NCI-H2171 treated with DMSO at 0.1 percent for 48 hours (cell line): ENCODE measurements at regions not wholly inside any gene's neighbourhood (a gene's known extent, or its start where the extent isn't known, plus 50 kb on each side); places are given as distances from the start of the nearest gene placed in this dataset.

ENCODE experiments used
- DNase-seq: peaks from one replicate; lab custom pipeline; 2025; lab: John Stamatoyannopoulos, UW

GRCh38 chr7:156480671-156481070, 159.9 kb upstream of the RNF32 start:
- DNase-seq = no peak

- no peak for DNase-seq
Measured at GRCh38 chr7:156479596-156479995, 161.0 kb upstream of the RNF32 start.

DNA sequence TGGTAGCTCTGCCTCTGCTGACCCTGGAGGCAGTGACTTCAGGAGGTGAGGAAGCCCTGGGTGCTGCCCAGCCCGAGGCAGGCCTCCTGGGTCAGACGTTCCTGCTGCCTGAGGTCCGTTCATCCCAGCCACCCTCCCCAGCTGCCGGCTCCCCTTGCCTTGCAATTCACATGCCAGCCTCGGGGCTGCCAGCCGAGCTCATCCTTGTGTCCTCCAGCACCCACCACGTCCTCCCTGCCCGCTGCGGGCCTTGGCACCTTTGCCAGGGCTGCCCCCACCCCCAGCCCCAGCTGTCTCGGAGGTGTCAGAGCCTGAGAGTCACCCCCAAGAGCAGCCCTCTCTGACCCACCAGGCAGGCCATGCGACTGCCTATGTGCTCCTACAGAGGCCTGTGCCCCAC, 162.1 kb upstream of the RNF32 start:
- DNase-seq = no peak

DNA sequence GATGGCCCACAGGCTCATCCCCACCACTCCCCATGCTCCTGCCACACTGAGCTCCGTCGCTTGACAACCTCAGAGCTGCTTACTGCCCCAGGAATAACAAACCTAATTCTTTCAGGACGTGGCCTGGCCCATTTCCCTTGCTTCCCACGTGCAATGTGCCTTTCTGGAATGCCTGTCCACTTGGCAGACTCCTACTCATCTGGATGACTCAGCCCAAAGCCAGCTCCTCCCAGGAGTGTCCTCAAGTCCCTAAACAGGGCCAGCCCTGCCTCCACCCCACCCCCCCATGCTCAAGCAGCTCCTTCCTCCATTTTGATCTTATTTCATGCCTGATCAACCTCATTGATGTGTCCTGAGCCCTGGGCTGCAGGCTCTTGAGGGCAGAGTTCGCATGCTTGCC, 164.9 kb upstream of the RNF32 start:
- no peak for DNase-seq

GRCh38 chr7:156475179-156475578, 165.4 kb upstream of the RNF32 start:
- no peak for DNase-seq

DNA sequence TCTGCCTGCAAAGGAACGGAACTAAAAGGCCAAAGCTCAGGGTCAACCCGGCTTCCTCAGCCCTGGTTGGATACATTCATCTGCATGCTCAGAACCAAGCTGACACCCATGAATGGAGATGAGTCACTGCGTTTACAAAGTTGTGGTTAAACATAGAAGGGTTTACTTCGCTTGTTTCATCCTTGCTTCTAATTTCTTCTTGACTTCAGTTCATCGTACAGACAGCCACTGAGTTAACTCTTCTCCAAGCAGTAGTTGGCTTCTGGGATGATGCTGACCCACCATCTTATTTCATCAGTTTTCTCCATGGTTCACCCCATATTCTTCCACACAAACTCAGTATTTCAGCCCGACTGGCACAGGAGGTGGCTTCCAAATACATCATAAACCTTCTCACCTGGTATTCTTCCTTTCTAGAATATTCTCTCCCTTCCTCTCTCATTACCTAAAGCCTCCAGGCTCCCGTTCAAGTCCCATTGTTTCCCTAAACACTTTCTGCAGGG, 166.3 kb upstream of the RNF32 start:
- DNase-seq = no peak

DNA sequence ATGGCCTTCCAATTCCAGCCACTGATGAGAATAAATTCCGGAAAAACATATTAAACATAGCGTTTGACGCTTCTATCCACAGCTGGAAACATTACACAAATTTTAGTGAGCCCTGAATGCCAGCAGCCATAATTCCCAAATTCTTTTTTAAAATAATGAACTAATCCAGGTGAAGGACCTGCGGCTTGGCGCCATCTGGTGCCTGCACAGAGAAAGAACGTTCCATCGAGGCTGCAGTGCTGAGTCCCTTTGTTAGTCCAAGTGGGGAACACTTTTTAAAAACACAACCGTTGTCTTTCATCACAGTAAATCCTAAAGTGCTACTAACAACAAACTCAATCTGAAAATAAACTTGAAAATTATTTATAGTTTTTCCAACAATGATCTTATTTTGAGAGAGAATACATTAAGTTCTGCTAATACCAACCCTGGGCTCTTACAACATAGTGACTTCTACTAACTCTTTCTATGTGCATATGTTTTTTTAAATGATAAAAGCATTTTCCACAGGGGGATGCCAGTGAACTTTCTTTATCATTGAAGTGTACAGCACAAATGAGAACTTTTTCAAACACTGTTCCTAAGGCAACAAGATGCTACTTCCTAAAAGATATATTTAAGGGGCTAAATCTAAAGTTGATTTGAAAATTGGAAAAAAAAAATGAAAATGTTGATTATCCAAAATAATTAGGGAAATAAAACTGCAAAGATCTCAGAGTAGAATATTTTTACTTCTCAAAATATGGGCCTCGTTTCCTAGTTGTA, 166.9 kb upstream of the RNF32 start:
- DNase-seq = peak; percentile 30

DNA sequence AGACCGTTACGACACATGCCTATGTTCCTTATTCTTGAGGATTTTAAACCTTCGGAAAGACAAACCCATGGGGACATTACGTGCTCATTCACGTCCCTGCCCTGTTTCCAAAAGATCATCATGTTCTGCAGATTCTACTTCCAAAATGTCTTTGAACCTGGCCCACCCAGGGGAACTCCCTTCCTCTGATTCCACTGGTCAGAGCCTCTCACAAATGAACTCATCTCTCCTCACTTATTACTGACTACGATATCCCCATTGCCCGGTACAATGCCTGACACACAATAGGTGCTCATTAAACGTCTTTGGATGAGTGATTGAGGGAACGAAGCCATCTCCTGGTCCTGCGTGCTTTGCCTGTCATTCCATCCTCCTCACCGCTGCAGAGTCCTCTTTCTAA, 168.3 kb upstream of the RNF32 start:
- DNase-seq = no peak

- no peak for DNase-seq
Measured at GRCh38 chr7:156470399-156471320, 169.9 kb upstream of the RNF32 start.

DNA sequence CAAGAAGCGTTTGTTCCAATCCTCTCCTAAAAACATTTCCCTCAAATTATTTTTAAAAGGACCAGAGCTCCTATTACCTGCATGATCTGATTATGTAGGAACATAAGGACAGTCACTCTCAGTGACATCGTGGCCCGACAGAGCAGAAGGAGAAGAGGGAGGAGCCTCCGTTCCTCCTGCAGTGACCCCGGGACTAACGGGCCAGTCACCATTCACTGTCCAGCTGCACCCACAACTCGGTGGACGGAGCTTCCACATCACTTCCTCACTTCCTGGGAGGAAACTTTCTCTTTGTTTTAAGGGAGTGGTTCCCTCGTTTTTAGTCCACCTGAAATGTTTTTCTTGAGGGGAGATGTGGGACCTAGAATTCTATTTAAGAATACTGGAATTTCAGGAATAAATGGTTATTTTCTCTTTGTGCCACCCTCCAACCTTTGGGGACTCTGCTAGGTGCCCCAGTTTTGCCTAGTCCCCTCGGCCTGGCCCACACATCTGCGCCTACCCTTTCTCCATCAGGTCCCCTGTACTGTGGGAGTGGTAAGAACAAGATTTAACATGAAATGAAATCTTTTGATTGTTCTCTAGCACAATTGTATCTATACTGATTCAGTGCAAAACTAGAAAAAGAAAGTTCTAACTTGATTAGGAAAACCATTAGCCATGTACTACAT, 173.5 kb upstream of the RNF32 start:
- no peak for DNase-seq

- no peak for DNase-seq
Measured at GRCh38 chr7:156466272-156466671, 174.3 kb upstream of the RNF32 start.

GRCh38 chr7:156465186-156465585, 175.4 kb upstream of the RNF32 start:
- DNase-seq = no peak

- no peak for DNase-seq
Measured at GRCh38 chr7:156464339-156464738, 176.2 kb upstream of the RNF32 start.

DNA sequence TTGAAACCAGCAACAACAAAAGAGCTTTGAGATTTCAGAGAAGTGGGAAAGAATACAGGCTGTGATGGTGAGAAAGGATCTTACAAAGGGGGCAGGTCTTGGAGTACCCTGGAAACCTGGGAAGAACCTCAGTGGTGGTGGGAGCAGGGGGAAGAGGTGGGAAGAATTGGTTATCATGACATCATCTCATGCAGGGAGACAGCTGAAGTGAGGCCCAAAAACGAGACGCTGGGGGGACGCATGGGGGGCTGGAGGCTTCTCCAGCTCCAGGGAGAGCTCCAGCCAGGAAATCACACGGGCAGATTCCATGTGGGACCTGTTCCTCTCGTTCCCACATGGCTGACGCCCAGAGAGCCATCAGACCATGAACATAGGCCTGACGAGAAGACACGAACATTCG, 177.3 kb upstream of the RNF32 start:
- no peak for DNase-seq

- DNase-seq = no peak
Measured at GRCh38 chr7:156461881-156462665, 178.5 kb upstream of the RNF32 start.

GRCh38 chr7:156460858-156461627, 179.5 kb upstream of the RNF32 start:
- DNase-seq = peak; percentile 22

DNA sequence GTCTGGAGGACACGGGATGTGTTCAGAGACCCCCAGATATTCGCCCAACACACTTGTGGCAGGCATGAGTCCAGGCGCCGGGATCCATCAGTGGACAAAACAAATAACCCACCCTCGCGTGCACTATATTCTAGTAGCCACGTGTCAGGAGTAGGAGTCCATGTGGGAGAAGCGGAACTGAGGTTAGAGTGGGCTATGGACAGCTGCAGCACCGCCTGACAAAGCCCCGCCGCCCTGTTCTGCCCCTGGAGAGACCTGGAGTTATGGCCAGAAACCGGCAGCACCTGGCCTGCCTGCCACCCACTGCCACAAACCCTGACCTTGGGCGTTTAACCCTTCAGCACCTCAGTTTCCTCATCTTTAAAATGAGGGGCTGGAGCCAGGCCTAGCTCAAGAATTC, 181.0 kb upstream of the RNF32 start:
- no peak for DNase-seq

DNA sequence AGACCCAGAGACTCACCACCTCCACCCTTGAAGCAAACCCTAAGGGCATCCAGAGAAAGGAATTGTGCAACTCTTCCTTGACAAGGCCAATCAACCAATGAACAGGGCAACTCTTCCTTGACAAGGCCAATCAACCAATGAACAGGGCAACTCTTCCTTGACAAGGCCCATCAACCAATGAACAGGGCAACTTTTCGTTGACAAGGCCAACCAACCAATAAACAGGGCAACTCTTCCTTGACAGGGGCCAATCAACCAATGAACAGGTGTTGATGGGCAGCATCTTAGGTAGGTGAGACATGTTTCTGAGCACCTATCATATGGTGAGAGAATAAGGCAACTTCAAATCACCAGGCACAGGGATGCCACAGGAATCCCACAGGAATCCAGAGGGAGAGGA, 181.5 kb upstream of the RNF32 start:
- no peak for DNase-seq

DNA sequence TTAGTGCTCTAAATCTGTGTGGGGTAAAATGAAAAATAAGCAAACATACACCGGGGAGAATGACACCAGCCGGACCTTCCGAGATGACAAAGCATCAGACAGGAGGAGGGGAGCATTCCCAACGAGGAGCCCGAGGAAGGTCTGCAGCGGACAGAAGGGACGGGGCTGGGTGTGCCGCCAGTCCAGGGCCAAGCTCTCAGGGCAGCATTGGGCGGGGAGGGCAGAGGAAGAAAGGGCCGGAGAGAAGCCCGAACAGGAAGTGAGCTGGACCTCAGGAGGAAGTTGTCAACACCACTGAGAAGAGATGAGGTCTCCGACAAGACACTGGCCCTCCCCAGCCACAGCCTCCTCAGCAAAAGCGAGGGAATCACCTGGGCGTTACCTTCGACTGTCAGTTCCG, 182.6 kb upstream of the RNF32 start:
- DNase-seq = no peak

DNA sequence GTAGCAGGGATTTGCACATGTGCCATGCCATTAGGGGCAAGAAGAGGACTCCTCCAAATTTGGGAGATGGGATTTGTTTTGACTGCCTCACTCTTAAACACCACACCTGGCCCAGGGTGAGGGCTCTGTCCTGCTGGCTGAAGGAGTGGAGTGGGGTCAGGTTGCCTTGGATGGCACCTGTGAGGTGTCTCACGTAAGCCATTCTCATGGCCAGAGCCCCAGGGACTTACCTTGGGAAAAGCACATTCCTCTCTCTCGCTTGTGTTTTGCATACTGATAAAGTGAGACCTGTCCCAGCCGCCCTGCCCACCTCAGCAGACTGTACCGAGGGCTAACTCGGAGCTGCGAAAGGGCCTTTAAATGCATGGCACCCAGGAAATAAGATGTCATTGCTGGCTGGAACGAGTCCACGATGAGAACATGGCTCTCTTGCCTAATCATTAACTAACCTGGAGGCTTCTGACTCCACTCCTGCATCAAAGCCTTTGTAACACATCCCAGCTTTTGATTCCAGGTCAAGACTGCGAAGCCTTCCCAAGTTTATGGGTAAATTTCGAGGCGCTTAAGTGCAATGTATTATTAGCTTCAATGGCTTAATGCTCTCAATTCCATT, 184.0 kb upstream of the RNF32 start:
- DNase-seq = no peak

GRCh38 chr7:156456032-156456431, 184.5 kb upstream of the RNF32 start:
- DNase-seq = no peak
